ENCODE measurements at regions not wholly inside any gene's neighbourhood (a gene's known extent, or its start where the extent isn't known, plus 50 kb on each side); places are given as distances from the start of the nearest gene placed in this dataset.

DNA sequence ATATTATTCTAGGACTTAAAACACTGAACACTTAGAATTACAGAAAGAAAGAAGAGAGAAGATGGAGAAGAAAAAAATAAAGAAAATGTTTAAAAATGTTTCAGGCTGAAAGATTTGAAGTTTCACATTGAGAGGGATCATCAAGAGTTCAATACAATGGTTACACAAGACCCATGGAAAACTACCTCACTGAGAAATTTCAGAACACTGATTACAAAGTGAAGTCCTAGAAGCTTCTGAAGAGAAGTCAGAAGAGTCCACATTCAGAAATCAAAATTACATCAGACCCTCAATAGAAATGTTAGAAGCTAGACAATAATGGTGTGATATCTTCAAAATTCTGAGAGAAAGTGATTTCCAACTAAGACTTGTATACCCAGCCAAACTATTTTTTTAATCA, 196.1 kb downstream of the MACC1 start:
- no peak for DNase-seq

DNA sequence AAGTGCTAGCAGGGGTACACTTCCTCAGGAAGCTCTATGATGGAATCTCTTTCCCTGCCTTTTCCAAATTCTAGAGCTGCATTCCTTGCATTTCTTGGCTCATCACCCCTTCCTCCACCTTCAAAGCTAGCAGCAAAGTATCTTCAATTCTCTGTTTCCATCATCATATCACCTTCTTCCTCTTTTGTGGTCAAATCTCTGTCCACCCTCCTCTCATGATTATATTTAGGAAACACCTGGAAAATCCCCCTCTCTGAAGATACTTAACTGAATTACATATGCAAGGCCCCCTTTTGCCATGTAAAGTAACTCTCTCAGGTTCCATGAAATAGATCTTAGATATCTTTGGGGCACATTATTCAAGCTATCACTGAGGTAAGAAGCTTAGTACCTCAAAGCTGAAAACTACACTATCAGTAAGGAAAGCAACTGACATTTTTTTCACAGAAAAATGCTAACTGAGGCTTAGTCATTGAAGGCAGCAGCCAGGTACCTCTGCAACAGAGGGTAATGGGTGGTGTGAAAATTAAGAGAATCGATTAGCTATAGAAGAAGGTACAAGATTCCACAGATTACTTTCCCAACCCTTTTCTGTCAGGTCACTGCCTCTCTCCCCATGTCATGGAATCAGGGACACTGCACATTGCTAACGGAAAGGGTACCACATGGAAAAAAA, 197.3 kb downstream of the MACC1 start:
- DNase-seq: no peak

DNA sequence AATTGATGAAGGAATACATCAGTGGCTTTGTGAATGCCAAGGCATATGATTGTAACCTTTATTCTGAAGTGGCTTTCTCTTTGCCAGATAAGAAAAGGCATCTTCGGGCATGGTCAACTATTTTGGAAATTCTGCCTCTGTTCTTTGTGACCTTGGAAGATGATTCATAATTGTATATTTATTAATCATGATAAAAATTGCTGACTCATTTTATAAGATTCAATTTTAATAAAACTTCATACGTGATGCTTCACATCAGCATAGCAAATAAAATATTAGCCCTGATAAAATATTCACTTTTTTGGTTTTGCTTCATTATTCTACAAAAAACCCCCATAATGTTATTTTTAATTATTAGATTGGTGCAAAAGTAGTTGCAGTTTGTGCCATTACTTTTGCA, 200.5 kb downstream of the MACC1 start:
- DNase-seq: no peak

DNA sequence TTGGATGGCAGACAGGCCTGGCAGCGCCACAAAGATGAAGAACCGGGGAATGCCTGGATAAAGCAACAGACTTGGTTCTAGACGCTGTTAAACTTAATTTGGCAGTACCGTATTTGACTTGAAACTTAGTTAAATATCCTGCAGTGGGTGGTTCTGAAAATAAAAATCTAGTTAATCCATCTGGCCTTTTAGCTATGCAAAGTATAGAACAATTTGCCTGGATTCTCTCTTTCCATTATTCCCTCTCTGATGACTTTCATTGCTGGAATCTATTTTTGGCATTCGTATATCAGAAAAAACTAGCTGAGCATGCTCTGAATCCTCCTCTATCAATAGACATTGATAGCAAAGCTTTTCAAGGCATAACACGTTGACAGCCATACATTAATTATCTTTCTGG, 203.6 kb downstream of the MACC1 start:
- no peak for DNase-seq

DNA sequence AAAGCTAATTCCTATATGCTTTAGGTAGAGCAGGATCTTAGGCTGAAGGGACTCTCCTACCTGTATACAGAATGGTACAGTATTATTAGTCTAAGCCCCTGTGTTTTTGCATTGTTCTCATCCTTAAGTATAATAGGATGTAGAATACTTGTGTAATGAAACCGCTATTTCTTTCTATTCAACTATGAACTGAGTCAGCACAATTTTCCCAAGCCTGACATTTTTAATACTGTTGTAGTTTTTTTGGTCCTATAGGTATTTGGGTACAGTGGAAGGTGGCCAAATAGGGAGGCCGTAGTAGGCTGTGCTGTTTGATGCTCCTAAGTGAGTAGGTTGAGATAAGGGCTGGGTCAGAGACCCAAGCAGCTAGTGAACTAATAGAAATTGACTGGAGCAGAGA, 205.1 kb downstream of the MACC1 start:
- no peak for DNase-seq

DNA sequence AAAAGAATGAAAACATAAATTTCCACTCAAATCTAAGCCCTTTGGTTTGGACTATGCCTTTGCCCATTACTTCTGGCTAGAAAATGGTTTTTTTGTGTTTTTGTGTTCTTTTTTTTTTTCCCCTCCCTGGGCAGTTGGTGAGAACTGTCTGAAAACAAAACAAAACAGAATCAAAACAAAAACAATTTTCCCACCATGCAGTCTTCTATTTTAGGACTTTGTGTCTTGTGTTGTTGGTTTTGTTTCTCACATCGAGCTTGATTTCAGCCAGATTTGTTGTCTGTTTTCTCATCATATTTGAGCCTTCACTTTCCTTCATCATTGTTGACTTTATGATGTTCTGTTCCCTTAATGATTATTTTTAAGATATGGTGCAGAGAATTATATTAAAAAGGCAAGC, 206.3 kb downstream of the MACC1 start:
- DNase-seq: no peak

DNA sequence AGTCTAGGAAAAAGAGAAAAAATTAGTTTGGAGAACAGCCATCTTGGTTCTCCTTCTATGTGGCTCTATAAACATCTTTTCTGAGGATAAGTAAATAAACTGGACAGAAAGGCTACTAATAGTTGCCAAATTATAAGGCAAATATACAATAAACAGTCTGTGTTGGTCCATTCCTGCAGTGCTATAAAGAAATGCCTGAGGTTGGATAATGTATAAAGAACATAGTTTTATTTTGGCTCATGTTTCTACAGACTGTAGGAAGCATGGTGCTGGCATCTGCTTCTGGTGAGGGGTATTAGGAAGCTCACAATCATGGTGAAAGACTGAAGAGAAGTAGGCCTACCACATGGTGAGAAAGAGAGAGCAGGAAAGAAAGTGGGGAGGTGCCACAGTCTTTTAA, 209.7 kb downstream of the MACC1 start:
- DNase-seq: no peak

DNA sequence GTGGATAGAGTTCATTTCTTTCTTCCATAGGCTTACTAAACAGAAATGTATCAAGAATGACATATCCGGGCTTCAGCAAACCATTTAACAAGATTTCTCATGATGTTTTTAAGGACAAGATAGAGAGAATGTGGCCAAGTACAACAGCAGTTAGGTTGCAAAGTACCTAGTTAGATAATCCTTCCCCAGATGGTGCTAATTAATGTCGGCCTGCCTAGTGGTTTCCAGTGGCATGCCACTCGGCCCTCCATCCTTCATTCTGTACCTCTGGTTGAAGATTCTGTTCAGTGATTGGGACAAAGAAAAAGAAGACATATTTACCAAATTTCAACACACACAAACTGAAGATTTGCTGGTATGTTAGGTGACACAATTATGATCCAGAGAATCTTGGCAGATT, 212.1 kb downstream of the MACC1 start:
- no peak for DNase-seq

DNA sequence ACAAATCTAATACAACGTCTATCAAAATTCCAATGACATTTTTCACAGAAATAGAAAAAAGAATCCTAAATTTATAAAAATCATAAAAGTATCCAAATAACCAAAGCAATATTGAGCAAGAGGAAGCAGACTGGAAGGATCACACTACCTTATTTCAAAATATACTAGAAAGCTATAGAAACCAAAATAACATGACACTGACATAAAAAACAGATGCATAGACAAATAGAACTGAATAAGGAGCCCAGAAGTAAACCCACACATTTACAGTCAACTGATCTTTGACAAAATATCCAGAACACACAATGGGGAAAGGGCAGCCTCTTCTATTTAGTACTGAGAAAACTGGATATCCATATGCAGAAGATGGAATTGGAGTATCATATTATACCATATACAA, 217.5 kb downstream of the MACC1 start:
- no peak for DNase-seq

DNA sequence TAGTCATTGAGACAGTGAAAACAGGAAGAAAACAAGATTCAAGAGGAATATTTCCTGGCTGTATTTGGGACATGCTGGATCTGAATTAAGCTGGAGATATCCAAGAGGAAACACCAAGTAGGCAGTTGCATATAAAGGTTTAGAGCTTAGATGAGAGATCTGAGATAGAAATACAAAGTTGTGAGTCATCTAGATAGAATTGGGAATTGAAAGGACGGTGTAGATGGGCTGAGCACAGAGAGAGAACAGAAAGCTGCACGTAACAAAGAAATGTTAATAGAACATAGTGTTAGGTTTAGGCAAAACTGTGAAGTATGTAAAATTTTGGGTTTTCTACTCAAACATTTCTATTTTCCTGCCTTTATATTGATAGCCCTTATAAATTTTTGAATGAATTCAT, 218.5 kb upstream of the TMEM196 start:
- no peak for DNase-seq

DNA sequence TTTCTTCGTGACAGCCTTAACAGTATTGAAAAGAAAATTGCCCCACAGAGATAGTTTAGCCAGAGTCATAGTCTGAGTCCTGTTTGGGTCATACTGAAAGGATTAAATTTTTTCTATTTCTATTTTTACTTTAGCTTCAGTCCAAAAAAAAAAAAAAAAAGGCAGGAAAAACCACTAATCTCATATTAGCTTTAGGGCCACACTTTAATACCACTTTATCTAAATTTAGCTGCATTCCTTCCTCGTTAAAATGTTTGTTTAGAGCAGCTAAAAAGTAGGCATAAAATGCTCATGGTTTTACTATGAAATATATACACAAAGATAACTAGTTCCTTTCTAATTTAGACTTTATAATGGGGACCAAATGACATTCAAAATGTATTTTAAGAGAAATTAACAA, 216.5 kb upstream of the TMEM196 start:
- no peak for DNase-seq

DNA sequence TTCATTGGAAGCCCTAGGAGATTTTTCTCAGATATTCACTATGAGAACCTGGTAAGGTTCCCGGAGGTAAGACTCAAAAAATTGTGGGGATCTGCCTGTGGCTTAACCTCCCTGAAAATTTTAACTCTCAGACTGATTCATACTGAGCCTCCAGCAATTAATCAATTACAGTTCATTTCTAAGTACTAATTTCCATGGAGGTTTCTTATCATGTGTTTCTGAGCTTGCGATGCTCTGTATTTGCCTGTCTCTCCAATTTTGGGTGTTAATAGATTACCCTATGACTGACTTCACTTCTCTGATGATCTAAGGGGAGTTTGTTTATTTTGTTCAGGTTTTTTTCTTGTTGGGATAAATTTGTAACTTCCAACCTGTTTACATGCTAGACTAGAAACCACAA, 215.4 kb upstream of the TMEM196 start:
- DNase-seq: no peak

DNA sequence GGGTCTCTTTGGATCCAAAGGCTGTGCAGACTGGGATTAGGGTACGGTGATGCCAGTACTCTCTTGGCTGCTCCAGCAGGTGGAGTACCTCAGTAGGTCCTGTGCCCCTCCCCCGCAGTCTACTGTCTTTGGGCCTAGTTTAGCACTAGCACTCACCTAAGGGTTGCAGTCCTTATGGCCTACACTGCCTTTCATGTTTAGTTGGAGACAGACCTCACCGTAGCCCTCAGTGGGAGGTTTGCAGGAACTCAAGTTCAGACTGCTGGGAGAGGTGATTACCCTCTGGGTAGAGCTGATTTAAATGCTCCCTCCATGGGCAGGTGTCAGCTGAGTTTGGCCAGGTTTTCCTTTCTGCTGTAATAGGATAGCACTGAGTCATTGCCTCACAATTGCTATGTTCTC, 210.8 kb upstream of the TMEM196 start:
- no peak for DNase-seq

DNA sequence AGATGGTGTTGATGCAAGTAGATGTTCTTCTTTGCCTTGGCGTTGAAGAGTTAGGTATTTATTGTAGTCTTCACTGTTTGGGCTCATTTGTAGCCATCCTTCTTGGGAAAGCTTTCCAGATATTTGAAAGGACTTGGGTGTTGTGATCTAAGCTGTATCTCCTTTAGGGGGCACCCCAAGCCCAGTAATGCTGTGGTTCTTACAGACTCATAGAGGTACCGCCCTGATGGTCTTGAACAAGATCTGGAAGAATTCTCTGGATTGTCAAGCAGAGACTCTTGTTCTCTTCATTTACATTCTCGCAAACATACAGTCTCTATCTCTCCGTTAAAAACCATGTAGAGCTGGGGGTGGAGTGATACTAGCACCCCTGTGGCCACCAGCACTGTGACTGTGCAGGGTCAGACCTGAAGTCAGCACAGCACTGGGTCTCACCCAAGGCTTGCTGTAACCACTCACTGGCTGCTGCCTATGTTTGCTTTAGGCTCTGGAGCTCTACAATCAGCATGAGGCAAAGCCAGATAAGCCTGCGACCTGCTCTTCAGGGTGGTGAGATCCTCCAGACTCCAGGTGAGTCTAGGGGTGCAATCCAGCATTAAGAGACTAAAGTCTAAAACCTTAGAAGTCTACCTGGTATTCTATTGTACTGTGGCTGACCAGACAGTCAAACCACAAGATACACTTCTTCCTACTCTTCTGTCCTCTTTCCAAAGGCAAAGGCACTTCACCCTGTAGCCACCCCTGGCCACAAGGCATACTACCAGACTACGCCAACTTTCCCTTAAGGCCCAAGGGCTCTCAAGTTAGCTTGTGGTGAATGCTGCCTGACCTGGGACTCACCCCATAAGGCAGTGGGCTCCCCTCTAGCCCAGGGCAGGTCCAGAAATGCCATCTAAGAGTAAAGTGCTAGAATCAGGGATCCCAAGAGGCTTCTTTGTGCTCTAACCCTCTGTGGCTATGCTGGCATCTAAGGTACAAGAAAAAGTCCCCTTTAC, 209.7 kb upstream of the TMEM196 start:
- peak; percentile 49 for DNase-seq

DNA sequence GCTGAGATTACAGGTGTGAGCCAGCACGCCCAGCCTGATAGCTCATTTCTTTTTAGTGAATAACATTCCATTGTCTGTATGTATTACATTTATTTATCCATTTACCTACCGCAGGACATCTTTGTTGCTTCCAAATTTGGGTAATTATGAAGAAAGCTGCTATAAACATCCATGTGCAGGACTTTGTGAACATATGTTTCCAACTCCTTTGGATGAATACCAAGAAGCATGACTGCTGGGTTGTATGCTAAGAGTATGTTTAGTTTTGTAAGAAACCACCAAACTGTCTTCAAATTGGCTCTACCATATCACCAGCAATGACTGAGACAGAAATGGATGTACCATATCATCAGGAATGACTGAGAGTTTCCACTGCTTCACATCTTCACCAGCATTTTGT, 200.2 kb upstream of the TMEM196 start:
- DNase-seq: peak; percentile 17

DNA sequence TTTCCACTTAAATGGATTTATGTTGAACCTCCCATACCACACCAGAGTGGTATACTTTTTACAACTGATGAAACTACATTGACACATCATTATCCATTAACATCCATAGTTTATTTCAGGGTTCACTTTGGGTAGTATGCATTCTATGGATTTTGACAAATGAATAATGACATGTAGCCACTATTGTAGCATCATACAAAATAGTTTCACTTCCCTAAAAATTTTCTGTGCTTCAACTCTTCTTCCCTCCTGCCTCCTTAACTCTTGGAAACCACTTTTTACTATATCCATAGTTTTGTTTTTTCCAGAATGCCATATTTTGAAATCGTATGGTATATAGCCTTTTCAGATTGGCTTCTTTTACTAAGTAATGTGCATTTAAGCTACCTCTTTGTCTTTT, 199.5 kb upstream of the TMEM196 start:
- DNase-seq: no peak

DNA sequence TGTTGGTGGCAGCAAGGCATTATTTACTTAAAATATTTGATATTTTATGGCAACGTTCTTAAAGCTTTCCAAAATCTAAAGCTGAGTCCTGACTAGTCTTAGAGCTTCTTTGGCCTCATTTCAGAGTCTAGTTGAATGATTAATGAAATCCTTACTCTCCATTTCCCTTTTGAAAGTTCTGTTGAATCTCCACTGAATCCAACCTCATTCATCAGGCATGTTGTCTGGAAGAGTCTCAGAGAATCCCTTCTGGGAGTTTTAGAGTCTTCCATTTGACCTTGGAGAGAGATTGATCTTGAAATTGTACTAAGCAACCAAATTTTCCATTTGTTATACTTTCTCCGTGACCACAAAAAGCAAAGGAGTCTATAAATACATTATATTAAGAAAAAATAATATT, 198.5 kb upstream of the TMEM196 start:
- no peak for DNase-seq

DNA sequence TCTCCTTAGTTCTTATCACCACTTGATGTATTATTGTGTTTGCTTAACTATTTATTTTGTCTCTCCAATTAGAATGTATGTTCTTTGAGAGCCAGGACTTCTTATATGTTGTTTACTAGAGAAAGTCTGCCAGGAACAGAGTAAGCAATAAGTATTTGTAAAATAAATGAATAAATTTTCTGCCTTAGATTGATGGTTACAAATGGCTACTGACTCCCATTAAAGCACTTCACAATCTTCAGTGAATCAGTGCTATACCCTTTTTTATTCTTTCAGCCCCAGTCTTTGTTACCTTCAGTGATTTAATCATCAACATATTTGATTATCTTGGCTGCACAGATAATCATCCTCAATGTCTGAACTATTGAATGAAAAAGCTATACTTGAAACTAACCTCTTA, 197.1 kb upstream of the TMEM196 start:
- no peak for DNase-seq

DNA sequence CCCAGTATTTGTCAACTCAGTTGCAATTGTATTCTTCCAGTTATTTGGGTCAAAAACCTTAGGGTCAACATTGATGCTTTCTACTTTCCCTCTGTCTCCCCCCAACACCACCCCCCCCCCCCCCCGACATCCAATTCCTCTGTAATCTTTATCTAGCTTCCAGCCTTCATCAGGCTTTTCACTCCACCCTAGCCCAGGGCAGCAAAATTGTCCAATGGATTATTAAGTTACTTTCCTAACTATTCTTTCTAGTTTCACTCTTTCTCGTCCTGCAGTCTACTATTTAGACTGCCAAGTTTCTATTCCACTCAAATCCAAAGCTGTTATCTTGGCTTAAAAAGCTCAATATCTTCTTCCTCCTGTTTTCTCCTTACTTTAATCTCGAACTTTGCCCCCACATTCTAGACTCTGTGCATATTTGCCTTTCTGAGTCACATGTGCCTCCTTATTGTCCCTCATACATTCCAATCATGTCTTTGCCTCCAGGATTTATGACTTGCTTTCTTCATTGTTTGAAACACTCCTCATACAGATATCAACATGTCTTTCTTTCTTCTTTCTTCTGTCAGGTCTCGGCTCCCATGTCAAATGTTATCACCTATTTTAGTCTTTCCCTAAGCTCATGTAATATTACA, 196.6 kb upstream of the TMEM196 start:
- no peak for DNase-seq

DNA sequence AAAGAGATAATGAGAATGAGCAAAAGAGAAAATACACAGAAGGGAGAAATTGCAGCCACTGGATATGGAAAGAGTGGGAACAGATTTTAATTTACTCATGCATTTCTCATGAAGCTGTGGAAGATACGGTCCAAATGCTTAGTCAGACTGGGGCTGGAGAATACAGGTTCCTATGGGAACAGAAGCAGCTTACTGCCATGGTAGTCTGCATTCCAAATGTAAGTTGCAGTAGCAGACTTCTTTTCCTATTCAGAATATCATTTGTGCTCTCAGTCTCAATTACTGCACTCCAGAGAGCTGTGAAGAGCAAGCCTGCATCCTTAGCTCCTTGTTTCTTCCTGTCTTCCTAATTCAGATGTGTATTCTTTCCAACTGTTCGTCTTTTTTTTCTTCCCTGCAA, 190.8 kb upstream of the TMEM196 start:
- peak; percentile 19 for DNase-seq

DNA sequence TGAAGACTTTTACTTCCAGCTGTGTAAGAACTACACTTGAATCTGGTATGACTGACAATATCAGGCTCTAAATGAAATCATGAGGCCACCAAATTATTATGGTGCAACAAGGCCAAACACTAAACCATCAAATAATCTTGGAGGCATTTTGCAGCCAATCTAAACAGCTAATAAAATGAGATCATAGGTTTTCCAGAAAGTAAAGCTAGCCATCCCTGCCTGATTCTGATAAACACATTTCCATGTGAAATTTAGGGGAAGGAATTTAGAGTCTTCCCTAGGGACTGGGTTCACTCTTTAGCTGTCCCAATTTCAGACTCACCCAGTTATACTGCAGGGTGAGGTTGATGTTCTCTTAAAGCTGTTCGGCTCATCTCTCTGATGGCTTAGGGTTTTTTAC, 190.3 kb upstream of the TMEM196 start:
- DNase-seq: no peak

DNA sequence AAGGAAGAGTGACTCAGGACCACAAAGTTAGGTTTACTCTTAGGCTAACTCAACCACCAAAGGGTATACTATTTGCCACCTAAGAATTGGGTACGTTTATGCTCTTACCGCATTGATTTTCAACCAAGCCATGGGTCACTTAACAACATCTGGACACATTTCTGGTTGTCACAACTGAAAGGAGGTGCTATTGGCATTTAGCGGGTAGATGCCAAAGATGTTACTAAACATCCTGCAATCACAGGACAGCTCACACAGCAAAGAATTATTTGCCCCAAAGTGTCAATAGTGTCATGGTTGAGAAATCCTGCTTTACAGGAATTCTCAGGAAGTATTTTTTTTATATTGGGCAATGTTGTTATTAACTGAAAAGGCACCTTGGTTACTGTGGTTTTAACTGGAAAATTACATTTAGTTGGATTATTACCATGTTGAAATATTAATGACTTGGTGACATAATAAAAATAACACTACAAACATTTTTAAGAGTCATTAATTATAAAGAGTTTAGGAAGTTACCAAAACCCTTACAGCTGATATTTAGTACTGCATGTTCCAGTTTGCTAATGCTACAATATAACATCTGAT, 185.0 kb upstream of the TMEM196 start:
- DNase-seq: no peak

DNA sequence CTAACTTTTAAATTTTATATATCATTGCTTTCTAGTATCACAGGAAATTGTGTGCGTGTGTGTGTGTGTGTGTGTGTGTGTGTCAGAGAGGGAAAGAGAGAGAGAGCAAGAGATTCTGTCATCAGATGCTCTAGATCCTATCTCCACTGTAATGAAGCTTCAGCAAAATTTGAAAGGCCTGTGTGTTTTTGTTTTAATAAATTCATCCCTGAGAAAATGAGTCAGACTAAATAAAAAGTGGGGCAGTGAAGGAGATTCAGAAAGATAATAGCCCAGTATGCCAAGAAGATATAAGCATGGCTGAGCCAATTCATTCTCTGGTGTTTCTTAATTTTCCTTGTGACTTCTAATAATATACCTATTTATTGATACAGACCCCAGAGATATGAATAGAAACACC, 184.2 kb upstream of the TMEM196 start:
- no peak for DNase-seq
